ENCODE measurements at regions not wholly inside any gene's neighbourhood (a gene's known extent, or its start where the extent isn't known, plus 50 kb on each side); places are given as distances from the start of the nearest gene placed in this dataset.
"Not testable (repeated sequence)": the region's sequence is repeated elsewhere in the genome, so short reads cannot be mapped to it uniquely, and the experiment has no call there.

- not testable (repeated sequence) for DNase-seq
These were observed 309.2 kb upstream of the PAPPA start for GRCh38 chr9:115844433-115844832.

- DNase-seq, result no peak
These were observed 307.8 kb upstream of the PAPPA start for GRCh38 chr9:115845648-115846312.

- no peak for DNase-seq
These were observed 306.4 kb upstream of the PAPPA start for GRCh38 chr9:115847216-115847615.

- DNase-seq, result no peak
These were observed 303.7 kb upstream of the PAPPA start for GRCh38 chr9:115849679-115850412.

GRCh38 chr9:115850548-115851304, 302.9 kb upstream of the PAPPA start:
- DNase-seq, result no peak

GRCh38 chr9:115855458-115856133, 298.0 kb upstream of the PAPPA start:
- DNase-seq, result no peak

- not testable (repeated sequence) for DNase-seq
These were observed 295.2 kb upstream of the PAPPA start for GRCh38 chr9:115858421-115858820.

- DNase-seq, result no peak
These were observed 291.6 kb upstream of the PAPPA start for GRCh38 chr9:115862021-115862420.

- DNase-seq, result no peak
These were observed 289.0 kb upstream of the PAPPA start for GRCh38 chr9:115864581-115864980.

GRCh38 chr9:115867326-115867725, 286.3 kb upstream of the PAPPA start:
- DNase-seq, result no peak

- no peak for DNase-seq
These were observed 275.6 kb upstream of the PAPPA start for GRCh38 chr9:115877852-115878438.

- no peak for DNase-seq
These were observed 274.1 kb upstream of the PAPPA start for GRCh38 chr9:115879451-115879850.

GRCh38 chr9:115880221-115880885, 273.2 kb upstream of the PAPPA start:
- no peak for DNase-seq

GRCh38 chr9:115882911-115883310, 270.7 kb upstream of the PAPPA start:
- DNase-seq, result no peak

- DNase-seq, result no peak
These were observed 269.9 kb upstream of the PAPPA start for GRCh38 chr9:115883467-115884329.

- DNase-seq, result no peak
These were observed 268.7 kb upstream of the PAPPA start for GRCh38 chr9:115884846-115885245.

GRCh38 chr9:115888131-115888530, 265.5 kb upstream of the PAPPA start:
- DNase-seq, result no peak

GRCh38 chr9:115891929-115892328, 261.7 kb upstream of the PAPPA start:
- no peak for DNase-seq

GRCh38 chr9:115898478-115898877, 255.1 kb upstream of the PAPPA start:
- DNase-seq, result not testable (repeated sequence)

- no peak for DNase-seq
These were observed 252.9 kb upstream of the PAPPA start for GRCh38 chr9:115900698-115901097.

- DNase-seq, result no peak
These were observed 242.6 kb upstream of the PAPPA start for GRCh38 chr9:115910959-115911358.
